Prostate gland (tissue), 2 donors: ENCODE measurements at regions not wholly inside any gene's neighbourhood (a gene's known extent, or its start where the extent isn't known, plus 50 kb on each side); places are given as distances from the start of the nearest gene placed in this dataset.

ENCODE experiments used
- CTCF ChIP-seq, 4 experiments: fragments of 200-600 bp in 2 of 4; fragments of 450-650 bp in 2 of 4; sonication (generic) in 2 of 4; IDR thresholded peaks; 1 replicate in 3 of 4; 2 replicates in 1 of 4; pipeline ENCODE4 v1.5.1; 2016 to 2019; ENCODE audit warnings: antibody characterized with exemption in 4 of 4, mild to moderate bottlenecking in 2 of 4, moderate library complexity in 2 of 4
- POLR2A ChIP-seq: fragments of 450-650 bp; IDR thresholded peaks from one replicate; pipeline ENCODE4 v1.6.1; 2016; ENCODE audit warnings: antibody characterized with exemption, mild to moderate bottlenecking

GRCh38 chr18:46329736-46330246, 225.6 kb downstream of the HAUS1 start:
- TF ChIP-seq CTCF (IDR thresholded peaks at IDR 0.05) (no peak), POLR2A (no peak)
